Stimulated activated naive CD8-positive, alpha-beta T cell treated with anti-CD3 and anti-CD28 coated beads, Interleukin-15, amount 100 ng/mL, for 72 hours (primary cell): ENCODE measurements at regions not wholly inside any gene's neighbourhood (a gene's known extent, or its start where the extent isn't known, plus 50 kb on each side); places are given as distances from the start of the nearest gene placed in this dataset.
A peak's percentile ranks its signal among the peaks of the same experiment; 100 is the strongest.

Experiments
- ATAC-seq: fragments of 150-1000 bp; cut with Tn5 transposase; 2 replicates; pipeline ENCODE4 v1.10.0; 2021; ENCODE audit warnings: mild to moderate bottlenecking, moderate library complexity
- DNase-seq, 2 donors: peaks; one replicate each; pipeline ENCODE4 v3.0.0; 2021 to 2022
- H3K27ac Mint-ChIP-seq, 2 donors: one replicate each; pipeline ENCODE4 v1.8.0; 2022; ENCODE audit warnings: mild to moderate bottlenecking in 2 of 2, mixed read lengths in 2 of 2, moderate library complexity in 2 of 2
- H3K27me3 Mint-ChIP-seq: one replicate; pipeline ENCODE4 v1.8.0; 2022; ENCODE audit warnings: mixed read lengths
- H3K4me1 Mint-ChIP-seq: one replicate; pipeline ENCODE4 v1.8.0; 2022; ENCODE audit warnings: mild to moderate bottlenecking, mixed read lengths
- H3K4me3 Mint-ChIP-seq, 2 donors: one replicate each; pipeline ENCODE4 v1.8.0; 2022; ENCODE audit warnings: mild to moderate bottlenecking in 2 of 2, mixed read lengths in 2 of 2, moderate library complexity in 1 of 2
- H3K9me3 Mint-ChIP-seq, 2 donors: one replicate each; pipeline ENCODE4 v1.8.0; 2022; ENCODE audit warnings: mixed read lengths in 2 of 2

DNA sequence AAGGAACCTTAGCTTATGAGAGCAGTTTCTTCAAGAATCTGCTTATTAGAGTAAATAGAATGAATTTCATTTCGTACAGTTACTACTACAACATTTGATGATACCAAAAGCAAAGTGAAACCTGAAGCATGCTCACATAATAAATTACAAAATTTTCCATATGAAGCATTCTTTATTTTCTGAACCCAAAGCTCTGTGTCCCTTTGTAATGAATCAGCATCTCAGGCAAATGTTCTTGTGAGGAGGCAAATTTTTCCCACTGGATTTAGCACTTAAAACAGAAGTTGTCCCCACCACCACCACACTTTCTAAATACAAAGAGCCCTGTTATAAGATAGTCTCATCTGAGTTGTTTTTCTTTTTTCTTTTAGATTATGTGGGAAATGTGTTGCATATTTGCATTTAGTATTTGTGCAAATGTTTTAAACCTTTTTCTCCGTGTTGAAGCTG lies 70.7 kb upstream of the NFKB1 start:
- Mint-ChIP-seq H3K4me1 (peaks cover 10% of the 10 kb centered on the region), H3K9me3 (no peaks in the 10 kb centered on the region), H3K27me3 (peaks cover 10% of the 10 kb centered on the region), H3K27ac (peak overlapping the region; percentile 81 to 96), H3K4me3 (peak overlapping the region; percentile 91 to 92)
- DNase-seq (no peak), ATAC-seq (no peak)

GRCh38 chr4:102431608-102431961 lies 69.6 kb upstream of the NFKB1 start:
- H3K4me1 Mint-ChIP-seq = peaks cover 10% of the 10 kb centered on the region
- no peaks in the 10 kb centered on the region for H3K9me3 Mint-ChIP-seq
- no peak for ATAC-seq
- H3K27ac Mint-ChIP-seq = no peak overlapping the region
- H3K27me3 Mint-ChIP-seq = peaks cover 10% of the 10 kb centered on the region
- no peak for DNase-seq
- H3K4me3 Mint-ChIP-seq = peak overlapping the region in 1 of 2 donors; percentile 92

GRCh38 chr4:102437111-102437510 lies 64.0 kb upstream of the NFKB1 start:
- peaks cover 9% of the 10 kb centered on the region for H3K27me3 Mint-ChIP-seq
- H3K4me3 Mint-ChIP-seq = no peak overlapping the region
- DNase-seq (no peak), ATAC-seq (no peak)
- no peaks in the 10 kb centered on the region for H3K4me1 Mint-ChIP-seq
- H3K27ac Mint-ChIP-seq = no peak overlapping the region
- H3K9me3 Mint-ChIP-seq = no peaks in the 10 kb centered on the region

- peak overlapping the region in 1 of 2 donors; percentile 51 for H3K27ac Mint-ChIP-seq
- no peak for DNase-seq
Measured at GRCh38 chr4:102438396-102439235, 62.5 kb upstream of the NFKB1 start.

DNA sequence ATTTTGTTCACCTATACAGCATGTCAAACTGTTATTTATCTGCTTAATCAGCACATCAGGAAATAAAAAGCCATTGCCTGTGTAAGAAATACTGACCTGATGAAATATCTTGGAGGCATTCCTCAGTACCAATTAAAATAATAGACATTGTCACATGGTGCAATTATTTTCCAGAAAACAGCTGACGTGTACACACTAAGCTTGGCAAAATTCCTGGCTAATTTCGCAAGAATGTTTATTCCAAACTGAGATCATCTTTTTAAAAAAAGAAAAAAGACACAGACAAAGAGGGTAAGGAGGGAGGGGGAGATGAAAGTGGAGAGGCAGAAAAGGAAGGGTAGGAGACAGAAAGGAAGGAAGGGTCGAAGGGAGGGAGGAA lies 61.9 kb upstream of the NFKB1 start:
- H3K9me3 Mint-ChIP-seq = no peaks in the 10 kb centered on the region

More at GRCh38 chr4:102438396-102439235, 62.5 kb upstream of the NFKB1 start:
- ATAC-seq = no peak
- no peak overlapping the region for H3K4me3 Mint-ChIP-seq
- peaks cover 9% of the 10 kb centered on the region for H3K27me3 Mint-ChIP-seq
- H3K4me1 Mint-ChIP-seq = no peaks in the 10 kb centered on the region
- no peaks in the 10 kb centered on the region for H3K9me3 Mint-ChIP-seq

GRCh38 chr4:102439812-102440211 lies 61.3 kb upstream of the NFKB1 start:
- H3K4me1 Mint-ChIP-seq = no peaks in the 10 kb centered on the region
- H3K27me3 Mint-ChIP-seq = peaks cover 9% of the 10 kb centered on the region
- ATAC-seq = no peak
- no peaks in the 10 kb centered on the region for H3K9me3 Mint-ChIP-seq
- DNase-seq = no peak
- H3K27ac Mint-ChIP-seq = no peak overlapping the region
- no peak overlapping the region for H3K4me3 Mint-ChIP-seq

More for the DNA sequence above, 61.9 kb upstream of the NFKB1 start:
- peaks cover 9% of the 10 kb centered on the region for H3K27me3 Mint-ChIP-seq
- no peak overlapping the region for H3K27ac Mint-ChIP-seq
- ATAC-seq (no peak), DNase-seq (no peak)
- H3K4me3 Mint-ChIP-seq = no peak overlapping the region
- no peaks in the 10 kb centered on the region for H3K4me1 Mint-ChIP-seq

DNA sequence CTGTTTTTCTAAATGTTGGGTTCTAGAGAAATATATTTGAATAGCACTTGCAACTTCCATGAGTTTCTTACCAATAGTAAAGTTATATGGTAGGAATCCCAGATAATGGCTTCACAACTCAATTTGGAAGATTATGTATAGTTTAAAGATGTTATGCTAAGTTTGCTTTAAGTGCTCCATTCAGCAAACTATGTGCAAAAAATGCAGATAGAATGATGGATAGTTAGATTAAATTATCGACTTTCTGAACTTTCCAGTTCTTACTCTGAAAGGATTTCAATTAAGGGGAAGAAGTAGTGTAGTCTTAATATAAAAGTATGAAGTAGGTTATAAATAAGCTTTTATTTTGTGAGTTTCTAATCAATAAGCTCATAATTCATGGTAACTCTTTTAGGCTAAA lies 60.7 kb upstream of the NFKB1 start:
- ATAC-seq = no peak
- Mint-ChIP-seq H3K27ac (no peak overlapping the region), H3K27me3 (peaks cover 9% of the 10 kb centered on the region), H3K4me1 (no peaks in the 10 kb centered on the region), H3K4me3 (no peak overlapping the region), H3K9me3 (no peaks in the 10 kb centered on the region)
- no peak for DNase-seq

DNA sequence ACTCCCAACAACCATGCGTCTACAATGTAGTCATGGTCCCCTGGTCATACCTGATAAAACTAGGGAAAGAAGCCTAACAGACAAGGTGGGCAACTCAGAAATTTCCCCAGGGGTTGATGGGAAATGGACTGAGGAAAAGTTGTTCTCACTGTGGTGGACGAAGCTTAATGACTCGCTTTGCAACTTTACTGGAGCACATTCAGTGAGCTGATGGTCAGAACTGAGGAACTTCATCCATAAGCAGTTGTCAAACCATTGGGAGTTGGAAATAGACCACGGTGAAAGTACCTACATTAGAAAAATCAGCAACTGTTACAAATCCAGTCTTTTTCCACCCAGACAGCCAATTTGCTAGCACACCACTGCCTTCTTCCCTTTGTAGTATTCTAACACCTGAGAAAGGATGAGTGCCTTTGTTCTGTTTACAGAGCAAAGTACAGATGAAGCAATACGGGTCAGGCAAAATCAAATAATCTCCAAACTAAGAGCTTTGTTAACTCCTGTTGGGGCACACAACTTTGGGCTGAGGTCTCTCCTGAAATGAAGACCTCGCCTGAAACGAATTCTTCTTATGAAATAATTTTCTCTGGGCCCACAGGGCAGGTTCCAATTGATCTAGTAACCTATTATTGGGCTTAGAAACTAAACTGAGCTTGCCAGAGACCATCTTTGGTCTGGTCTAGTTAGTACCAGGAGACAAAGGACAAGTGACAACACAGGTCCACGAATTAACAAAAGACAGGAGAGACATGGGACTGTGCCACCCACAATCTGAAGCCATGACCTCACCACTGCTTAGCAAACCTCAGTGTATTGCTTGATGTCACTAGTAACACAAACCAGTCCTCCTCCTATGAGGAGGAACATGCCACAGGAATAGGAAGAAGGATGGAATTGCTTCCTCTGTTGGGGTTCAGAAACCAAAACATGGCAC lies 58.9 kb upstream of the NFKB1 start:
- H3K27ac Mint-ChIP-seq = no peak overlapping the region

GRCh38 chr4:102444752-102445151 lies 56.4 kb upstream of the NFKB1 start:
- no peak for DNase-seq
- Mint-ChIP-seq H3K4me3 (no peak overlapping the region), H3K27ac (no peak overlapping the region), H3K4me1 (peaks cover 14% of the 10 kb centered on the region), H3K27me3 (peaks cover 1% of the 10 kb centered on the region), H3K9me3 (no peaks in the 10 kb centered on the region)
- ATAC-seq = no peak

More for the DNA sequence above, 58.9 kb upstream of the NFKB1 start:
- Mint-ChIP-seq H3K27me3 (peaks cover 9% of the 10 kb centered on the region), H3K4me3 (no peak overlapping the region), H3K9me3 (no peaks in the 10 kb centered on the region), H3K4me1 (peaks cover 2% of the 10 kb centered on the region)
- ATAC-seq (no peak), DNase-seq (no peak)

- H3K4me3 Mint-ChIP-seq = no peak overlapping the region
- H3K9me3 Mint-ChIP-seq = no peaks in the 10 kb centered on the region
- H3K27ac Mint-ChIP-seq = no peak overlapping the region
- H3K27me3 Mint-ChIP-seq = no peaks in the 10 kb centered on the region
- peaks cover 18% of the 10 kb centered on the region for H3K4me1 Mint-ChIP-seq
- DNase-seq (no peak), ATAC-seq (no peak)
Measured at GRCh38 chr4:102445213-102445612, 55.9 kb upstream of the NFKB1 start.

DNA sequence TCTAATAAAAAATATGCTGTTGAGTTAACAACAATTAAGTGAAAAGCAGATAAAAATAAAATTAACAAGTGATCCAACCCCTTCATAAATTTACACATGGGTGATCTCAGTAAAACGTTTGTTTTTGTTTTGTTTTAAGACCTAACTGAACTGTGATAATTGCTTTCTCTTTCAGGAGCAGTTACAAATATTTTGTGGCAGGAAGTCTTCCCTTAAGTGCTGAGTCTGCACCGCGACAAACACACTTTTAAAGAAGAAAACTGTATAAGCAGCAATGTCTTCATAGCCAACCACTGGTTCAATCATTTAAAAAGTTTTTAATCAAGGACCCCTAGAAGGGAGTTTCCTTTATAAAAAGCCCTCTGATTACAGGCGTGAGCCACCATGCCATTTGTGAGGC lies 53.7 kb upstream of the NFKB1 start:
- ATAC-seq (peak; percentile 46), DNase-seq (no peak)
- no peaks in the 10 kb centered on the region for H3K9me3 Mint-ChIP-seq
- no peak overlapping the region for H3K27ac Mint-ChIP-seq
- peaks cover 21% of the 10 kb centered on the region for H3K4me1 Mint-ChIP-seq
- no peaks in the 10 kb centered on the region for H3K27me3 Mint-ChIP-seq
- no peak overlapping the region for H3K4me3 Mint-ChIP-seq

DNA sequence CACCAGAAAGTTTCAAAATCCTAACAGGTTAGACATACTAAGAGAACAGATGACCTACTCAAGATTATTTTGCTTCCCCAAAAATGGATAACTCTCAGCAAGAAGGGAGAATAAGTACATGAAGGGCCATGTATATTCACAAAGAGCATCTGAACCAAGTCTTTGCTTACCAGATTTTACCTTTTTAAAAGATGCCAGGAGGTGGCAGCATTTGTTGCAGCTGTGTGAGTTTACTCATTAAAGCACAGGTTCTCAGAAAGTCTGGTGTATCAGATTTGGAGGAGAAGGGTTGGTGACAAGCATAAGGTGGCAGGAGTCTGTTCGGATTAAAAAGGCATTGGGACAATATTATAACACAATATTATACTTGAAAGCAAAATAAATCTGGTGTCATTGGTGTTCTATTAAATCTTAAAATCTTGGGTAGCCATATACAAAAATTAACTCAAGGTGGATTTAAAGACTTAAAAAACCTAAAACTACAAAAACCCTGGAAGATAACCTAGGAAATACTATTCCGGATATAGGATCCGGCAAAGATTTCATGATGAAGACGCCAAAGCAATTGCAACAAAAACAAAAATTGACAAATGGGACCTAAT lies 51.3 kb upstream of the NFKB1 start:
- no peak overlapping the region for H3K4me3 Mint-ChIP-seq
- H3K9me3 Mint-ChIP-seq = no peaks in the 10 kb centered on the region
- DNase-seq (peak; percentile 47), ATAC-seq (peak; percentile 79)
- H3K27me3 Mint-ChIP-seq = no peaks in the 10 kb centered on the region
- H3K27ac Mint-ChIP-seq = no peak overlapping the region
- H3K4me1 Mint-ChIP-seq = peaks cover 21% of the 10 kb centered on the region

GRCh38 chr4:102451266-102451665 lies 49.9 kb upstream of the NFKB1 start:
- Mint-ChIP-seq H3K4me3 (no peak overlapping the region), H3K9me3 (no peaks in the 10 kb centered on the region), H3K4me1 (peaks cover 21% of the 10 kb centered on the region), H3K27ac (no peak overlapping the region), H3K27me3 (no peaks in the 10 kb centered on the region)
- no peak for DNase-seq
- no peak for ATAC-seq
